HepG2 (cell line): ENCODE measurements at regions not wholly inside any gene's neighbourhood (a gene's known extent, or its start where the extent isn't known, plus 50 kb on each side); places are given as distances from the start of the nearest gene placed in this dataset.

Experiments
- EZH2 ChIP-seq: conservative IDR thresholded peaks from 2 replicates; pipeline ENCODE4 v1.6.1; 2012; ENCODE audit warnings: mild to moderate bottlenecking, low read depth, low read length, moderate library complexity
- KAT7 ChIP-seq: IDR thresholded peaks from 2 replicates; pipeline ENCODE4 v1.6.1; 2018; ENCODE audit warnings: borderline replicate concordance, missing compliant biosample characterization
- MAFK ChIP-seq, 2 experiments: IDR thresholded peaks in 1 of 2; conservative IDR thresholded peaks in 1 of 2; 2 replicates each; pipeline ENCODE4 v1.6.1; 2011; ENCODE audit warnings: improper control_type of control experiment in 2 of 2, low read length in 2 of 2
- PHF21A ChIP-seq: sonication (generic); formaldehyde crosslinking; IDR thresholded peaks from 2 replicates; pipeline ENCODE4 v1.5.0; 2020; ENCODE audit warnings: mild to moderate bottlenecking, missing genetic modification reagents
- POLR2AphosphoS5 ChIP-seq: IDR thresholded peaks from 2 replicates; pipeline ENCODE4 v1.6.1; 2012; ENCODE audit warnings: low read depth, low read length
- RAD51 ChIP-seq: fragments of 450-650 bp; IDR thresholded peaks from 2 replicates; pipeline ENCODE4 v1.6.1; 2016; ENCODE audit warnings: borderline replicate concordance
- SRF ChIP-seq: IDR thresholded peaks from 2 replicates; pipeline ENCODE4 v1.6.1; 2011; ENCODE audit warnings: mild to moderate bottlenecking, low read depth, low read length, moderate library complexity
- ZFP41 ChIP-seq: sonication (generic); formaldehyde crosslinking; IDR thresholded peaks from 2 replicates; pipeline ENCODE4 v1.4.0; 2020; ENCODE audit warnings: mild to moderate bottlenecking, missing genetic modification reagents, borderline replicate concordance
- ZNF274 ChIP-seq: sonication (generic); formaldehyde crosslinking; IDR thresholded peaks from 2 replicates; pipeline ENCODE4 v1.5.1; 2020; ENCODE audit warnings: mild to moderate bottlenecking, missing genetic modification reagents
- TF ChIP-seq, protein P1 (sequence below): sonication (generic); formaldehyde crosslinking; IDR thresholded peaks from 2 replicates; pipeline ENCODE4 v1.5.0; 2020; ENCODE audit warnings: mild to moderate bottlenecking, missing genetic modification reagents, moderate library complexity
- TF ChIP-seq, protein P2 (sequence below): sonication (generic); formaldehyde crosslinking; IDR thresholded peaks from 2 replicates; pipeline ENCODE4 v1.4.0; 2020; ENCODE audit warnings: mild to moderate bottlenecking, missing genetic modification reagents

DNA sequence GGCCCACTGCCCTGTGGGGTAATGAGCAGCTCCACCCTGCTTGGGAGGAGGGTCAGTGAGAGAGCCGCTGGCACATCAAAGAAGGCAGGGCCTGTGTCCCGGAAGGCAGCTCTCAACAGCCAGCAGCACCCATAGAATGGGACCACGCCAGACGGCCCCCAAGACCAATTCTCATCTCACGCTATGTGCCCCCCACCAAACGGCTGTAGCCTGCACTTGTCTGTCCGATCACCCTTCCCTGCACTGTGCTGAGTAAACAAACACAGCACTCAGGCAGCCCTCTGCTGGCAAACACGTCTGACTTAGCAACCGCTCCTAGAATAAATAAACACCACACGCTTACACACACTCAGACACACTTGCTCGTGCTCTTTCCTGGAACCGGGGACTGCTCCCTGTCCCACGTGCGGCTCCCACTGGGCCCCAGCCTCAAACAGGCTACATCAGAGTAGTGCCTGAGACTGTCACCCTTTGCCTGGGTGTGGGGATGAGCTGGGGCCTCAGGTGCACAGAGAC is 53.2 kb upstream of the CDON start:
- peak; percentile 89 for TF ChIP-seq PHF21A (CRISPR knock-in tag)
- no peak; a peak in 1 of 4 replicates for TF ChIP-seq MAFK (conservative IDR thresholded peaks at IDR 0.05 in 1 of 2, IDR thresholded peaks at IDR 0.05 in 1 of 2; ENCODE audit: low read length in 2 of 2)
- TF ChIP-seq, protein P1, sequence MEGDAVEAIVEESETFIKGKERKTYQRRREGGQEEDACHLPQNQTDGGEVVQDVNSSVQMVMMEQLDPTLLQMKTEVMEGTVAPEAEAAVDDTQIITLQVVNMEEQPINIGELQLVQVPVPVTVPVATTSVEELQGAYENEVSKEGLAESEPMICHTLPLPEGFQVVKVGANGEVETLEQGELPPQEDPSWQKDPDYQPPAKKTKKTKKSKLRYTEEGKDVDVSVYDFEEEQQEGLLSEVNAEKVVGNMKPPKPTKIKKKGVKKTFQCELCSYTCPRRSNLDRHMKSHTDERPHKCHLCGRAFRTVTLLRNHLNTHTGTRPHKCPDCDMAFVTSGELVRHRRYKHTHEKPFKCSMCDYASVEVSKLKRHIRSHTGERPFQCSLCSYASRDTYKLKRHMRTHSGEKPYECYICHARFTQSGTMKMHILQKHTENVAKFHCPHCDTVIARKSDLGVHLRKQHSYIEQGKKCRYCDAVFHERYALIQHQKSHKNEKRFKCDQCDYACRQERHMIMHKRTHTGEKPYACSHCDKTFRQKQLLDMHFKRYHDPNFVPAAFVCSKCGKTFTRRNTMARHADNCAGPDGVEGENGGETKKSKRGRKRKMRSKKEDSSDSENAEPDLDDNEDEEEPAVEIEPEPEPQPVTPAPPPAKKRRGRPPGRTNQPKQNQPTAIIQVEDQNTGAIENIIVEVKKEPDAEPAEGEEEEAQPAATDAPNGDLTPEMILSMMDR, result peak; percentile 77
- no peak for TF ChIP-seq EZH2
- TF ChIP-seq ZNF274, result no peak
- TF ChIP-seq KAT7 (CRISPR knock-in tag), result peak; percentile 50; the same call in 1 of the 2 replicates
- no peak for TF ChIP-seq POLR2AphosphoS5
- TF ChIP-seq SRF, result no peak
- TF ChIP-seq, protein P2, sequence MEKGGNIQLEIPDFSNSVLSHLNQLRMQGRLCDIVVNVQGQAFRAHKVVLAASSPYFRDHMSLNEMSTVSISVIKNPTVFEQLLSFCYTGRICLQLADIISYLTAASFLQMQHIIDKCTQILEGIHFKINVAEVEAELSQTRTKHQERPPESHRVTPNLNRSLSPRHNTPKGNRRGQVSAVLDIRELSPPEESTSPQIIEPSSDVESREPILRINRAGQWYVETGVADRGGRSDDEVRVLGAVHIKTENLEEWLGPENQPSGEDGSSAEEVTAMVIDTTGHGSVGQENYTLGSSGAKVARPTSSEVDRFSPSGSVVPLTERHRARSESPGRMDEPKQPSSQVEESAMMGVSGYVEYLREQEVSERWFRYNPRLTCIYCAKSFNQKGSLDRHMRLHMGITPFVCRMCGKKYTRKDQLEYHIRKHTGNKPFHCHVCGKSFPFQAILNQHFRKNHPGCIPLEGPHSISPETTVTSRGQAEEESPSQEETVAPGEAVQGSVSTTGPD (CRISPR knock-in tag), result no peak
- TF ChIP-seq ZFP41 (CRISPR knock-in tag), result no peak
- no peak for TF ChIP-seq RAD51
